HEK293 (cell line): ENCODE measurements at regions not wholly inside any gene's neighbourhood (a gene's known extent, or its start where the extent isn't known, plus 50 kb on each side); places are given as distances from the start of the nearest gene placed in this dataset.
"Not testable (repeated sequence)": the region's sequence is repeated elsewhere in the genome, so short reads cannot be mapped to it uniquely, and the experiment has no call there.

Experiments used
- CTCF ChIA-PET: fragments of 350-600 bp; formaldehyde crosslinking; extraction: SDS; loops from one replicate; lab custom pipeline; 2021; ENCODE audit warnings: antibody characterized with exemption; lab: Yijun Ruan, JAX
- POLR2A ChIA-PET: fragments of 300-600 bp; formaldehyde crosslinking; extraction: SDS; loops from one replicate; lab custom pipeline; 2020; ENCODE audit warnings: antibody characterized with exemption, inconsistent platforms; lab: Yijun Ruan, JAX
- H3K27ac ChIP-seq: fragments of 200-500 bp; sonication (Bioruptor generic); 2 replicates; pipeline ENCODE4 v1.5.1; 2014; ENCODE audit warnings: low read depth, low read length, control low read depth, inconsistent platforms; ENCODE audit errors: extremely low read depth
- H3K36me3 ChIP-seq, 2 experiments: fragments of 200-500 bp in 1 of 2; sonication (Bioruptor generic) in 1 of 2; 1 replicate in 1 of 2; 2 replicates in 1 of 2; pipeline ENCODE4 v1.5.1; 2014 to 2017; ENCODE audit warnings: inconsistent platforms in 2 of 2, low read length in 2 of 2; ENCODE audit not compliant: control insufficient read depth in 2 of 2, insufficient read depth in 1 of 2
- H3K4me1 ChIP-seq: fragments of 200-500 bp; sonication (Bioruptor generic); 2 replicates; pipeline ENCODE4 v1.5.1; 2014; ENCODE audit warnings: mild to moderate bottlenecking, low read length, inconsistent platforms; ENCODE audit not compliant: control insufficient read depth, insufficient read depth
- H3K4me3 ChIP-seq: 2 replicates; pipeline ENCODE4 v1.5.1; 2011; ENCODE audit warnings: low read depth, mild to moderate bottlenecking, control low read depth, low read length, moderate library complexity
- H3K9me3 ChIP-seq: fragments of 200-500 bp; sonication (Bioruptor generic); 2 replicates; pipeline ENCODE4 v1.5.1; 2014; ENCODE audit warnings: low read depth, low read length, inconsistent platforms; ENCODE audit not compliant: control insufficient read depth, insufficient read depth
- BCL11A ChIP-seq: fragments of 450-650 bp; formaldehyde crosslinking; IDR thresholded peaks from 2 replicates; pipeline ENCODE4 v1.5.1; 2016; ENCODE audit warnings: low read depth, missing biosample characterization, missing genetic modification characterization
- BCL11B ChIP-seq: fragments of 450-650 bp; formaldehyde crosslinking; IDR thresholded peaks from 2 replicates; pipeline ENCODE4 v1.5.1; 2016; ENCODE audit warnings: low read depth, missing biosample characterization, missing genetic modification characterization
- ZBTB48 ChIP-seq: fragments of 450-650 bp; formaldehyde crosslinking; IDR thresholded peaks from 2 replicates; pipeline ENCODE4 v1.5.1; 2016; ENCODE audit warnings: missing biosample characterization, missing genetic modification characterization
- TF ChIP-seq, protein P1 (sequence below): fragments of 450-650 bp; formaldehyde crosslinking; IDR thresholded peaks from 2 replicates; pipeline ENCODE4 v1.5.1; 2016; ENCODE audit warnings: missing biosample characterization, missing genetic modification characterization

GRCh38 chr9:62839168-62839567 is 1649.3 kb downstream of the SPATA31A7 start:
- not testable (repeated sequence) for H3K9me3 ChIP-seq, H3K4me3 ChIP-seq, H3K27ac ChIP-seq
- TF ChIP-seq BCL11A = peak; percentile 90
- peak; percentile 97 for TF ChIP-seq BCL11B (tag by site-specific recombination)
- peak; percentile 100 for TF ChIP-seq ZBTB48
- TF ChIP-seq, protein P1, sequence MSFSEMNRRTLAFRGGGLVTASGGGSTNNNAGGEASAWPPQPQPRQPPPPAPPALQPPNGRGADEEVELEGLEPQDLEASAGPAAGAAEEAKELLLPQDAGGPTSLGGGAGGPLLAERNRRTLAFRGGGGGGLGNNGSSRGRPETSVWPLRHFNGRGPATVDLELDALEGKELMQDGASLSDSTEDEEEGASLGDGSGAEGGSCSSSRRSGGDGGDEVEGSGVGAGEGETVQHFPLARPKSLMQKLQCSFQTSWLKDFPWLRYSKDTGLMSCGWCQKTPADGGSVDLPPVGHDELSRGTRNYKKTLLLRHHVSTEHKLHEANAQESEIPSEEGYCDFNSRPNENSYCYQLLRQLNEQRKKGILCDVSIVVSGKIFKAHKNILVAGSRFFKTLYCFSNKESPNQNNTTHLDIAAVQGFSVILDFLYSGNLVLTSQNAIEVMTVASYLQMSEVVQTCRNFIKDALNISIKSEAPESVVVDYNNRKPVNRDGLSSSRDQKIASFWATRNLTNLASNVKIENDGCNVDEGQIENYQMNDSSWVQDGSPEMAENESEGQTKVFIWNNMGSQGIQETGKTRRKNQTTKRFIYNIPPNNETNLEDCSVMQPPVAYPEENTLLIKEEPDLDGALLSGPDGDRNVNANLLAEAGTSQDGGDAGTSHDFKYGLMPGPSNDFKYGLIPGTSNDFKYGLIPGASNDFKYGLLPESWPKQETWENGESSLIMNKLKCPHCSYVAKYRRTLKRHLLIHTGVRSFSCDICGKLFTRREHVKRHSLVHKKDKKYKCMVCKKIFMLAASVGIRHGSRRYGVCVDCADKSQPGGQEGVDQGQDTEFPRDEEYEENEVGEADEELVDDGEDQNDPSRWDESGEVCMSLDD (tag by site-specific recombination) = 0 out of 2 replicates have a peak, but pooled peaks have one; percentile 58
- TF ChIP-seq, all 188 proteins: peak for 4; not testable (repeated sequence) for 184
- H3K4me1 ChIP-seq, POLR2A ChIA-PET, H3K36me3 ChIP-seq, CTCF ChIA-PET: not testable (repeated sequence)

DNA sequence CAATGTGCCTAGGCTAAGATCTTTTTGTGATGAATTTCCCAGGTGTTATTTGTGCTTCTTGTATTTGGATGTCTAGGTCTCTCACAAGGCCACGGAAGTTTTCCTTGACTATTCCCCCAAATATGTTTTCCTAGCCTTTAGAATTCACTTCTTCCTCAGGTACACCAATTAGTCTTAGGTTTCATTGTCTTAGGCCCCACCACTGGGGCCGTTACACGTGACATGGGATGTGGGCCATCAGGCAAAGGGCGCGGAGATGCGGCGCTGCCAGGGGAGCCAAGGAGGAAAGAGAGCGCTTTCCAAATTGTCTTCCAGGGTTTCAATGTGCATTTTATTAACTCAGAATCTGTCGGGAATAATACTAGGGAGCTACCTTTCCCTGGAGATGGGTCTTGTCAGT is 1653.3 kb downstream of the SPATA31A7 start:
- H3K36me3 ChIP-seq, H3K27ac ChIP-seq, H3K9me3 ChIP-seq, CTCF ChIA-PET, H3K4me3 ChIP-seq, POLR2A ChIA-PET, H3K4me1 ChIP-seq: not testable (repeated sequence)

DNA sequence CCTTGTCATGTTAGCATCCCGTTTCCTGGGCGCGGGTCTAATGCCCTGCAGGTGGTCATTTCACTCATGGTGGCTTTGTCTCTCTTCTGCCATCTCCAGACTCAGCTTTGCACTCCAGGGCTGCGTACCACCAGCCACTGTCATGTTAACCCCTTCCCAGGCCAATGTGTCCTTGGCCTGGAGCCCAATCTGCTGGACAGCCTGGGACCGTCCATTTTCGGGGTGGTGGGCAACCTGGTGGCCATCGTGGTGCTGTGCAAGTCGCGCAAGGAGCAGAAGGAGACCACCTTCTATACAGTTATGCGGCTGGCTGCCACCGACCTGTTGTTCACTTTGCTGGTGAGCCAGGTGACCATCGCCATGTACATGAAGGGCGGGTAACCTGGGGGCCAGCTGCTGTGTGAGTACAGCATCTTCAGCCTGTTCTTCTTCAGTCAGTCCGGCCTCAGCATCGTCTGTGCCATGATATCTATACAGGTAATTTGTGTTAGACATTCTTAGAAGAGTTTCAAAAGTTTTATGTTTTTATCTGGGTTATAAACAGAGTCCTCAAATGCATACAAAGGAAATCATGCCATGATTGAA is 1654.0 kb downstream of the SPATA31A7 start:
- H3K4me1 ChIP-seq, H3K36me3 ChIP-seq, CTCF ChIA-PET, H3K4me3 ChIP-seq, H3K27ac ChIP-seq, POLR2A ChIA-PET, H3K9me3 ChIP-seq: not testable (repeated sequence)

DNA sequence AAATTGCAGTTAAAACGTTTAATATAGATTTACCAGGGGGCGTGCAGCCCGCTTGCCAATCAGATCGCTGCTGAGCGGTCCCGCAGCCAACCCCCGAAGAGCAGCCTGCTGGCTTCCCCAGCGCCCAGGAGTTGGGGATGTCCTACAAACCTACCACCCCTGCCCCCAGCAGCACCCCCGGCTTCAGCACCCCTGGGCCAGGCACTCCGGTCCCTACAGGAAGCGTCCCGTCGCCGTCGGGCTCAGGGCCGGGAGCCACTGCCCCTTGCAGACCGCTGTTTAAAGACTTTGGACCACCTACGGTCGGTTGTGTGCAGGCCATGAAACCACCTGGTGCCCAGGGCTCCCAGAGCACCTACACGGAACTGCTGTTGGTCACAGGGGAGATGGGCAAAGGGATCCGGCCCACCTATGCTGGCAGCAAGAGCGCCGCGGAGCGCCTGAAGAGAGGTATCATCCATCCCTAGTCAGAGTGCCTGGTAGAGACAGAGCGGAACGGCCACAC is 1654.9 kb downstream of the SPATA31A7 start:
- H3K9me3 ChIP-seq, H3K4me1 ChIP-seq, CTCF ChIA-PET, POLR2A ChIA-PET, H3K27ac ChIP-seq, H3K36me3 ChIP-seq, H3K4me3 ChIP-seq: not testable (repeated sequence)

- POLR2A ChIA-PET, H3K27ac ChIP-seq, H3K9me3 ChIP-seq, CTCF ChIA-PET, H3K36me3 ChIP-seq, H3K4me3 ChIP-seq, H3K4me1 ChIP-seq: not testable (repeated sequence)
Observed at GRCh38 chr9:62848258-62848657, 1658.4 kb downstream of the SPATA31A7 start.

- H3K9me3 ChIP-seq, H3K4me1 ChIP-seq, H3K4me3 ChIP-seq, H3K36me3 ChIP-seq, CTCF ChIA-PET, H3K27ac ChIP-seq, POLR2A ChIA-PET: not testable (repeated sequence)
Observed at GRCh38 chr9:62849991-62850390, 1660.2 kb downstream of the SPATA31A7 start.

GRCh38 chr9:62857280-62857679 is 1667.4 kb downstream of the SPATA31A7 start:
- H3K4me1 ChIP-seq, POLR2A ChIA-PET: not testable (repeated sequence)

GRCh38 chr9:62858240-62858639 is 1668.4 kb downstream of the SPATA31A7 start:
- H3K9me3 ChIP-seq, H3K36me3 ChIP-seq, POLR2A ChIA-PET, H3K4me3 ChIP-seq, CTCF ChIA-PET, H3K27ac ChIP-seq, H3K4me1 ChIP-seq: not testable (repeated sequence)

More at GRCh38 chr9:62857280-62857679, 1667.4 kb downstream of the SPATA31A7 start:
- H3K9me3 ChIP-seq, H3K36me3 ChIP-seq, H3K27ac ChIP-seq, H3K4me3 ChIP-seq, CTCF ChIA-PET: not testable (repeated sequence)

GRCh38 chr9:62860939-62861860 is 1671.4 kb downstream of the SPATA31A7 start:
- H3K9me3 ChIP-seq, POLR2A ChIA-PET, H3K27ac ChIP-seq, H3K4me1 ChIP-seq, H3K4me3 ChIP-seq, H3K36me3 ChIP-seq, CTCF ChIA-PET: not testable (repeated sequence)
